ENCODE measurements at regions not wholly inside any gene's neighbourhood (a gene's known extent, or its start where the extent isn't known, plus 50 kb on each side); places are given as distances from the start of the nearest gene placed in this dataset.

DNA sequence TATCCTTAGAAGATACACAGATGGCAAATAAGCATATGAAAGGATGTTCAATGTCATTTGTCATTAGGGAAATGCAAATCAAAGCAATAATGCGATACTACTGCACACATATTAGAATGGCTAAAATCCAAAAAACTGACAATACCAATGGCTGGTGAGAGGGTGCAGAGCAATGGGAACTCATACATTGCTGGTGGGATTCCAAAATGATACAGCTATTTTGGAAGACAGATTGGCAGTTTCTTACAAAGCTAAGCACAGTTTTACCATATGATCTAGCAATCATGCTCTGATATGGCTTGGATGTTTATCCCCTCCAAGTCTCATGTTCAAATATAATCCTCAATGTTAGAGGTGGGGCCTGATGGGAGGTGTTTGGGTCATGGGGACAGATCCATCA is 122.6 kb downstream of the KCTD15 start:
- TF ChIP-seq, protein P1, sequence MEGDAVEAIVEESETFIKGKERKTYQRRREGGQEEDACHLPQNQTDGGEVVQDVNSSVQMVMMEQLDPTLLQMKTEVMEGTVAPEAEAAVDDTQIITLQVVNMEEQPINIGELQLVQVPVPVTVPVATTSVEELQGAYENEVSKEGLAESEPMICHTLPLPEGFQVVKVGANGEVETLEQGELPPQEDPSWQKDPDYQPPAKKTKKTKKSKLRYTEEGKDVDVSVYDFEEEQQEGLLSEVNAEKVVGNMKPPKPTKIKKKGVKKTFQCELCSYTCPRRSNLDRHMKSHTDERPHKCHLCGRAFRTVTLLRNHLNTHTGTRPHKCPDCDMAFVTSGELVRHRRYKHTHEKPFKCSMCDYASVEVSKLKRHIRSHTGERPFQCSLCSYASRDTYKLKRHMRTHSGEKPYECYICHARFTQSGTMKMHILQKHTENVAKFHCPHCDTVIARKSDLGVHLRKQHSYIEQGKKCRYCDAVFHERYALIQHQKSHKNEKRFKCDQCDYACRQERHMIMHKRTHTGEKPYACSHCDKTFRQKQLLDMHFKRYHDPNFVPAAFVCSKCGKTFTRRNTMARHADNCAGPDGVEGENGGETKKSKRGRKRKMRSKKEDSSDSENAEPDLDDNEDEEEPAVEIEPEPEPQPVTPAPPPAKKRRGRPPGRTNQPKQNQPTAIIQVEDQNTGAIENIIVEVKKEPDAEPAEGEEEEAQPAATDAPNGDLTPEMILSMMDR (IDR thresholded peaks at IDR 0.05; ENCODE audit: low read depth, low read length, missing input control) = no peak
- TF ChIP-seq TAF1 (conservative IDR thresholded peaks at IDR 0.05) = no peak

All from liver (tissue), 3 donors.